ENCODE measurements at regions not wholly inside any gene's neighbourhood (a gene's known extent, or its start where the extent isn't known, plus 50 kb on each side); places are given as distances from the start of the nearest gene placed in this dataset.

DNA sequence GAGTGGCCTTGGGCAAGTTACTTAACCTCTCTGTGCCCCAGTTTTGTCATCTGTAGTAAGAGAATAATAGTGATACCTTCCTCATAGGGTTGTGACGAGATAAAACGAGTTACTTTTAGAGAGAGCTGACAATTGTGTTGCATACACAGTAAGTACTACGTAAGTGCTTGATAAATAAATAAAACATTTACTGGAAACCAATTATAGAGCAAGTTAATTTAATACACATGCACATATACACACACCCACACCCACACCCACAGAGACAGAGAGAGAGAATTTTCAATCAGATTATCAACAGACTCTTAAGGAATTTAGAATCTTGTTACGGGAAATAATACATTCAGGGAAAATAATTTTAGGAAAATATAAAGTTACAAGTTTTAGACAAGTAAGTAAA, 1045.8 kb upstream of the TENM4 start:
- H3K27ac ChIP-seq (ENCODE audit: insufficient read length, low read depth, low read length): no peak overlapping the region
- H2BK15ac ChIP-seq (ENCODE audit: low read depth, low read length): no peak overlapping the region
- H3T11ph ChIP-seq (ENCODE audit: low read length): no peak overlapping the region
- no peak overlapping the region for H3K4ac ChIP-seq (ENCODE audit: low read depth, low read length)
- Mint-ChIP-seq H3K27ac (no peak overlapping the region), H3K9me3 (no peaks in the 10 kb centered on the region), H3K27me3 (ENCODE audit: low read depth) (no peaks in the 10 kb centered on the region), H3K4me1 (no peaks in the 10 kb centered on the region), H3K4me3 (no peak overlapping the region), H3K36me3 (ENCODE audit: insufficient read depth in 1 of 3, low read depth in 3 of 3) (no peaks in the 10 kb centered on the region; a peak in 1 of 7 replicates)
- no peaks in the 10 kb centered on the region for H4K20me1 ChIP-seq (ENCODE audit: control insufficient read depth, insufficient read depth, insufficient read length)
- no peak overlapping the region for H2BK120ac ChIP-seq (ENCODE audit: low read depth, low read length, poor library complexity, severe bottlenecking)
- no CpG with 5 or more reads among the region's 4 CpGs for WGBS (ENCODE audit: extremely low coverage, insufficient read length, low lambda C conversion rate)
- H3K4me2 ChIP-seq (ENCODE audit: insufficient read depth, insufficient read length, low read length): no peak overlapping the region
- H3K79me1 ChIP-seq (ENCODE audit: insufficient read depth, low read depth, low read length, poor library complexity, severe bottlenecking): no peaks in the 10 kb centered on the region
- H3K23ac ChIP-seq (ENCODE audit: insufficient read length, low read depth, low read length): no peak overlapping the region
- no peaks in the 10 kb centered on the region for H3K79me2 ChIP-seq (ENCODE audit: insufficient read depth, low read length)
- no peak overlapping the region for H3K56ac ChIP-seq (ENCODE audit: insufficient read length, low read depth, low read length)
- H4K8ac ChIP-seq (replicated peaks; ENCODE audit: insufficient read length, low read depth, low read length): no peak overlapping the region
- H2BK20ac ChIP-seq (ENCODE audit: low read depth, low read length, poor library complexity, severe bottlenecking): no peak overlapping the region
- no peaks in the 10 kb centered on the region for H3K9me3 ChIP-seq (ENCODE audit: control insufficient read depth, low read depth, low read length)
- no peak overlapping the region for H2AFZ ChIP-seq (ENCODE audit: low read length)
- H3K18ac ChIP-seq (ENCODE audit: insufficient read length, low read depth, low read length): no peak overlapping the region
- H2BK5ac ChIP-seq (ENCODE audit: insufficient read length, low read length): no peak overlapping the region
- H3K23me2 ChIP-seq (ENCODE audit: insufficient read length, low read depth, low read length, poor library complexity, severe bottlenecking): no peaks in the 10 kb centered on the region
- no peak overlapping the region for H4K5ac ChIP-seq (ENCODE audit: insufficient read length, low read depth, low read length)
- H4K91ac ChIP-seq (ENCODE audit: insufficient read length, low read depth, low read length): no peak overlapping the region
- DNase-seq: no peak
- H3K14ac ChIP-seq (ENCODE audit: insufficient read depth, low read length): no peak overlapping the region
- no peaks in the 10 kb centered on the region for H3K4me1 ChIP-seq (ENCODE audit: insufficient read depth, low read length)
- no peaks in the 10 kb centered on the region for H3K27me3 ChIP-seq (ENCODE audit: insufficient read depth, low read length)
- no peak overlapping the region for H2BK12ac ChIP-seq (ENCODE audit: insufficient read length, low read depth, low read length)
- TF ChIP-seq, protein P1, sequence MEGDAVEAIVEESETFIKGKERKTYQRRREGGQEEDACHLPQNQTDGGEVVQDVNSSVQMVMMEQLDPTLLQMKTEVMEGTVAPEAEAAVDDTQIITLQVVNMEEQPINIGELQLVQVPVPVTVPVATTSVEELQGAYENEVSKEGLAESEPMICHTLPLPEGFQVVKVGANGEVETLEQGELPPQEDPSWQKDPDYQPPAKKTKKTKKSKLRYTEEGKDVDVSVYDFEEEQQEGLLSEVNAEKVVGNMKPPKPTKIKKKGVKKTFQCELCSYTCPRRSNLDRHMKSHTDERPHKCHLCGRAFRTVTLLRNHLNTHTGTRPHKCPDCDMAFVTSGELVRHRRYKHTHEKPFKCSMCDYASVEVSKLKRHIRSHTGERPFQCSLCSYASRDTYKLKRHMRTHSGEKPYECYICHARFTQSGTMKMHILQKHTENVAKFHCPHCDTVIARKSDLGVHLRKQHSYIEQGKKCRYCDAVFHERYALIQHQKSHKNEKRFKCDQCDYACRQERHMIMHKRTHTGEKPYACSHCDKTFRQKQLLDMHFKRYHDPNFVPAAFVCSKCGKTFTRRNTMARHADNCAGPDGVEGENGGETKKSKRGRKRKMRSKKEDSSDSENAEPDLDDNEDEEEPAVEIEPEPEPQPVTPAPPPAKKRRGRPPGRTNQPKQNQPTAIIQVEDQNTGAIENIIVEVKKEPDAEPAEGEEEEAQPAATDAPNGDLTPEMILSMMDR (conservative IDR thresholded peaks at IDR 0.05): no peak
- no peak overlapping the region for H2AK5ac ChIP-seq (ENCODE audit: insufficient read length, low read length)
- H3K9ac ChIP-seq (ENCODE audit: extremely low read depth, insufficient read length, low read length): no peak overlapping the region

Measured in H9 (cell line).